ENCODE measurements at regions not wholly inside any gene's neighbourhood (a gene's known extent, or its start where the extent isn't known, plus 50 kb on each side); places are given as distances from the start of the nearest gene placed in this dataset.
"Not testable (repeated sequence)": the region's sequence is repeated elsewhere in the genome, so short reads cannot be mapped to it uniquely, and the experiment has no call there.

- no peak for DNase-seq
These were observed 964.8 kb upstream of the SLIT2 start for GRCh38 chr4:19286924-19287323.

DNA sequence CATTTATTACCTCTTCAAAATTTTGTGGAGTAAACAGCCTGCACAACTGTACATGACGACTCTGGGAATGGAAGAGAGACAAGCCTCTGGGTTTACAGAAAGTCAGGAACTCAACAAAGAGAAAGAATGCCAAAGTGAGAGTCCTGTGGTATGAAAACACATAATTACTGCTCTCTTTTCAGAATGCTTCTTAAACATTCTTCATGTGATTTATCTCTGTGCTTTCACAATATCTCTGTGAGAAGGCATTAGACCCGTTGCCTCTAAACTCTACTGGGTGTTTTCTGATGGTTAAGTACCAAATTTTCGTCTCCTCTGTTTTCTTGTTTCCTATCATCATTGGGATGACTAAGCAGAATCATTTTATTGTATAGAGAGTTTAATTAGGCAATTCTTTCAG is 966.6 kb upstream of the SLIT2 start:
- DNase-seq = no peak

- no peak for DNase-seq
These were observed 973.0 kb upstream of the SLIT2 start for GRCh38 chr4:19278665-19279064.

DNA sequence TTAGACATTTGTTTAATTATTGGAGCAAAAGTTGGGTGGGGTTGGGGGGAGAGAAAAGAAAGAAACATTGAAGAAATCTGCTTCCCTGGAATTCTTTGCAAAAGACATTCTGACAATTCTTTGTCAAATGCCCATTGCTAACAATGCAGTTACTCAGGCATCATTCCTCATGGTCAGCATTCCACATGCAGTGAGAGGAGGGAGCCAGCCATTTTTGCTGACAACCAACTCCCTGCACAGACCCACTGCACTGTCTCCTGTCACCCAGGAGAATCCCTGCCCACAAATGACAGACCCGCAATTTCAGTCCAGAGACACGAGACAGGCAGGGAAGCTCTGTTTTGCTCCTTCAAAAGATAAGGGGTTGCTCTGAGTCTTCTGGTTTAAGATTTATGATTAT is 985.1 kb upstream of the SLIT2 start:
- no peak for DNase-seq

GRCh38 chr4:19262467-19262866 is 989.2 kb upstream of the SLIT2 start:
- no peak for DNase-seq

- no peak for DNase-seq
These were observed 991.4 kb upstream of the SLIT2 start for GRCh38 chr4:19260346-19260745.

DNA sequence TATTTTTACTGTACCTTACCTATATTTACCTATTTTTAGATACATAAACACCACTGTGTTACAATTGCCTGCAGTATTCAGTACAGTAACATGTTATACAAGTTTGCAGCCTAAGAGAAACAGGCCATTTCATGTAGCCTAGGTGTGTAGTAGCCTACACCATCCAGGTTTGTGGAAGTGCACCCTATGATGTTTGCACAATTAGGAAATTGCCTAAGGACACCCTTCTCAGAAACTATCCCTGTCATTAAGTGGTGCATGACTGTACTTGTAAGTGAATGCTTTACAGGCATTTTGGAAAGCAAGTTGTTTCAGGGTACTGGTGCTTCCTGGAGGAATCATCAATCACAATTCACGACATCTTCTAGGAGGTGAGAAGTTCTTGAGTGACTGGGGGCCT is 991.8 kb upstream of the SLIT2 start:
- DNase-seq = no peak

- DNase-seq = no peak
These were observed 994.9 kb upstream of the SLIT2 start for GRCh38 chr4:19256823-19257222.

DNA sequence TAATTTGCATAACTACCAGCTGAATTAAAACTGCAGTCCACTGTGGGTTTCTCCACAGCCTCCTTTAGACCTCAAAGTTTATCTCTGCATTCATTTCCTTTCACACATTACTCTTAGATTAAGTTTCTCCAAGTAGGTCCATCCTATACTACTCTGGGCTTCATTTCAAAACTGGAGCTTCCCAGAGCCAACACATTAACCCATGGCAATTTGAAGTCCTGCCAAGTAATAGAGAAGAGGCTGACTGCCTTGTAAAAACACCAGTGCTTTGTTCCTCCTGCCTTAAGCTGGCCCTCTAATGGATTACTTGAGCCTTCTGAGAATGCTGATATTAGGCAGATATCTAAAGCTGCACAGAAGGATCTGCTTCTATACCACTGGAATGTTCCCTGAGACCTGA is 997.2 kb upstream of the SLIT2 start:
- DNase-seq = no peak

DNA sequence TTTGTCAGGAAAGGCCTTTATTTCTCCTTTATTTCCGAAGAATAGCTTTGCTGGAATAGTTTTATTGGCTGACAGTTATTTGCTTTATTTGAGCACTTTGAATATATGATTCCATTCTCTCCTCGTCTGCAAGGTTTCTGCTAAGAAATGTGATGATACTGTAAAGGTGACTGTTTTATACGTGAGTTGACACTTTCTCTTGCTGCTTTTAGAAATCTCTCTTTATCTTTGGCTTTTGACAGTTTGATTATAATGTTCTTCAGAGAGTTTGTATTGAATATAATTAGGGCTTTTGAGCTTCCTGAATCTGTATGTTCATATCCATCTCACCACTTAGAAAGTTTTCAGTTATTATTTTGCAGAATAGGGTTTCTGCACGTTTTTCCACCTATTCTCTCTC is 1003.7 kb upstream of the SLIT2 start:
- DNase-seq = no peak

DNA sequence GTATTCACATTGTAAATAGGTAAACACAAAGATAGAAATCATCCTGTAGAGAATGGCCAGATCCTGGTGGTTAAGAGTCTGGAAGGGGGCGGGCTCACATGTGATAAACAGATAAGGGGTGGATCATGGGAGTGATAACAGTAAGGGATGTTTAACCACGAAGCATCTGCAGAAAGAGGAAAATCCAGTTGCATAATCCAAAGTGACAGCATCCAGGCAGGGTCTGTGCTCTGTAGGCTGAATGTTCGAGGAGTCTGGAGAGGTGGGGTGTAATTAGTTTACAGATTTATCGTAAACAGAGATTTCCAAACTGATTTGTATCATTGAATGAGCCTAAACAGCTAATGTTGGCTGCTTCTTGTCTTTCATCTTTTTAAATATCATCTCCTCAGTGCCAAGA is 1009.8 kb upstream of the SLIT2 start:
- no peak for DNase-seq

GRCh38 chr4:19239565-19239964 is 1012.1 kb upstream of the SLIT2 start:
- DNase-seq = no peak

DNA sequence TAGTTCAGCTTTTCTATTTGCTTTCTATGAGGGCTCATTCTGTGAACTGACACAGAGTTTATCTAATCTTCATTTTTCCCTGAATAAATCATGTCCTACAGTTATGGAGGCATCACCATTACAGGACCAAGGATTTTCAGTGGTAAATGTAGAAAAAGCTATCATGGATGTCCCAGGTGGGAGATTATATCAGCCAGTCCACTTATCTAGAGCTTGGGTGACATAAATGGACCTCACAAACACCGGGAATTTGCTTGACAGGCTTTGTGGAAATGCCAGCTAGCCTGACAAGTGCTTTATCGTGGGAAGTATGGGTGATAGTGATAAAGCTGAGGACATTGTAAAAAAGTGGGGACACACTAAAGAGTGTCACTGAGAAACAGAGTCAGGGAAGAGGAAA is 1015.2 kb upstream of the SLIT2 start:
- DNase-seq = no peak

GRCh38 chr4:19230906-19231545 is 1020.7 kb upstream of the SLIT2 start:
- DNase-seq = no peak

GRCh38 chr4:19227701-19228100 is 1024.0 kb upstream of the SLIT2 start:
- no peak for DNase-seq

DNA sequence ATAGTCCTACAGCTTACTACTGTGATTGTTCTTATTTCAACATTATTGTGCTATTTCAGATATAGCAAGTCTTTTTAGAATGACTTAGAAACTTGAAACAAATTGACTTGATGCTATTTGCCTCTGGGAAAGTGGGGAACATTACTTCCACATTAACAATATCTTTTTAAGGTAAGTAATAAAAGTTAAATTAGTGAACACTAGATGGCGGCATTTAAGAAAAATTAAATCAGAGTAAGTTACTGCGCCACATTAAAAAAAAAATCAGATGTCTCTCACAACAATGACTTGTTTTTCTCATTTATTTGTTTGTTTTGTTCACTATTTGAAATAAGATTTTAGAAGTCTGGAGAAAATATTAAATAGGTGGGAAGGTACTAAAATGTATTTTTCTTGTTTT is 1026.9 kb upstream of the SLIT2 start:
- DNase-seq = no peak

DNA sequence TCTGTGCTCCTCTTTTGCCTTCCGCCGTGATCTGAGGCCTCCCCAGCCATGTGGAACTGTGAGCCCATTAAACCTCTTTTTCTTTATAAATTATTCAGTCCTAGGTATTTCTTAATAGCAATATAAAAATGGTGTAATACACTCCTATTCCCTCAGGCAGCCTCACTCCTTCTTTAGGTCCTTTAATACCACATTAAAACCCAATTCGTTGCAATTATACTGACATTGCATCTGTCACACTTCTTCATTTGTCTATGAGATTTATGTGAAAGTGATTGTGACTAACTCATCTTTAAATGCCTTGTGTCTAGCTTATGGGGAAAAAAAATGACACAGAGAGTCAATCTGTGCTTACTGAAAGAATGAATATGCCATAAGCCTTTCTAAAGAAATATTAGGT is 1035.2 kb upstream of the SLIT2 start:
- no peak for DNase-seq

GRCh38 chr4:19214591-19215186 is 1037.0 kb upstream of the SLIT2 start:
- no peak for DNase-seq

GRCh38 chr4:19213388-19213787 is 1038.3 kb upstream of the SLIT2 start:
- DNase-seq = no peak

- no peak for DNase-seq
These were observed 1045.9 kb upstream of the SLIT2 start for GRCh38 chr4:19205853-19206252.

DNA sequence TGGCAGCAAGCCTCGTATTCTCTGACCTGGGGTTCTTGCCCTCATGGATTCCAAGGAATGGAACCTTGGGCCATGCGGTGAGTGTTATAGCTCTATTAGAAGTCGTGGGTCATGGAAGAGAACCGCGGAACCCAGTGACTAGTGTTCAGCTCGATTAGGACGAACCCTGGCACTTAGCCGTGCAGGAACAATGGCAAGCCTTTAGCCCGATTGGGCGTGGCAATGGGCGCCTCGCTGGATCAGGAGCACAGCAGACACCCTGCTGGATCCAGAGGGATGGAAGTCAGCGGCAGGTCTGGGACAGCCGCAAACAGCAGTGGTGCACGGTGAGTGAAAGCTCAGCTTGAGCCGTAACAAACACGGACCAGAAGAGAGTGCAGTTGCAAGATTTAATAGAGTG is 1053.9 kb upstream of the SLIT2 start:
- DNase-seq = not testable (repeated sequence)

GRCh38 chr4:19195696-19196095 is 1056.0 kb upstream of the SLIT2 start:
- no peak for DNase-seq

GRCh38 chr4:19194672-19195071 is 1057.0 kb upstream of the SLIT2 start:
- no peak for DNase-seq

DNA sequence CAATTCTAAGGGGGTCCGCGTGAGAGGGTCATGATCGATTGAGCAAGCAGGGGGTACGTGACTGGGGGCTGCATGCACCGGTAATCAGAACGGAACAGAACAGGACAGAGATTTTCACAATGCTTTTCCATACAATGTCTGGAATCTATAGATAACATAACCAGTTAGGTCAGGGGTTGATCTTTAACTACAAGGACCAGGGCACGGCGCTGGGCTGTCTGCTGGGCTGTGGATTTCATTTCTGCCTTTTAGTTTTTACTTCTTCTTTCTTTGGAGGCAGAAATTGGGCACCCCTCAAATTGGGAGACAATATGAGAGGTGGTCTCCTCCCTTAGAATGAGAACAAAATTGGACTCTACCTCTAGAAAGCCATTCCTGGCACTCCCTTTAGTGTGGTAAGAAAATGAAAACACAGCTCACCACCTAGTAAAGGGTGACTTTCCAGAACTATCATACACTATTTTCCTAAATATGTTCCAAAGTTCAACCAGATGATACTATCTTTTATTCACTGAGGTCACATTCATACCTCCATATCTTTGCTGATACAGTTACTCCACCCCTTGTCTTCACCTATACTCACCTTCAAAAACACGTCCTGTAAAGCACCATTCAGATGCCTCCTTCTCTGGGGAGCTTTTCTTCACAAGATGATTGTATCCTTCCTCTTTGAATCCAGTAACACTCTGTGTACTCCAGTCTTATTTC is 1058.3 kb upstream of the SLIT2 start:
- no peak for DNase-seq

Data from stimulated activated naive CD4-positive, alpha-beta T cell treated with Interleukin-2 at 50 U/mL for 16 hours (primary cell).